ENCODE measurements at regions not wholly inside any gene's neighbourhood (a gene's known extent, or its start where the extent isn't known, plus 50 kb on each side); places are given as distances from the start of the nearest gene placed in this dataset.

DNA sequence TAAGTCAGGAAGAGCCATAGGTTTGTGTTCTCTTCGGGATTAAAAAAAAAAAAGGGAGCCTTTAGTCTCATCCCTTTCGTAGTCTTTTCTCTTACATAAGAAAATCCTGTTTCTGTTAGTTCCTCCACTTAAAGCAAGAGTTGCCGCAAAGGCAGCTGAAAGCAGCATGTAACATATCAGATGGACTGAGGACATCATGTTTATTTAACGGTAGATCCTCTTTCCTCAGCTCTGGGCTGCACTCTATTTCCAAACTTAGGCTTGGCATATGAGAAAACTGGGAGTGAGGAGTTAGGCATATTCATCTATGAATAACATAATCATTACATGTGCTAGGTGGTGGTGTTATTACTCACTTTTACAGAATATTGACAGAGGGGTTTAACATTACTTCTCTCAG lies 391.2 kb downstream of the KLF12 start:
- no peak for FAIRE-seq
- Histone ChIP-seq H3K4me3 (ENCODE audit: low read depth in 1 of 3, low read length in 3 of 3) (no peak overlapping the region), H3K27ac (ENCODE audit: low read depth in 1 of 3, low read length in 2 of 3) (no peak overlapping the region), H3K9me3 (ENCODE audit: control insufficient read depth in 2 of 2, insufficient read depth in 1 of 2, low read depth in 1 of 2, low read length in 1 of 2) (no peaks in the 10 kb centered on the region), H3K27me3 (ENCODE audit: control insufficient read depth in 3 of 3, insufficient read depth in 3 of 3, low read length in 3 of 3) (no peaks in the 10 kb centered on the region), H3K4me1 (ENCODE audit: control insufficient read depth in 3 of 3, insufficient read depth in 2 of 3, low read depth in 1 of 3, low read length in 2 of 3) (no peaks in the 10 kb centered on the region), H3K36me3 (ENCODE audit: control insufficient read depth in 3 of 3, insufficient read depth in 2 of 3, low read depth in 1 of 3, low read length in 3 of 3) (no peaks in the 10 kb centered on the region)
- WGBS, 3 donors: 77 to 88% (median 83%) methylated on average over 4 of the region's 4 CpGs
- DNase-seq: no peak

DNA sequence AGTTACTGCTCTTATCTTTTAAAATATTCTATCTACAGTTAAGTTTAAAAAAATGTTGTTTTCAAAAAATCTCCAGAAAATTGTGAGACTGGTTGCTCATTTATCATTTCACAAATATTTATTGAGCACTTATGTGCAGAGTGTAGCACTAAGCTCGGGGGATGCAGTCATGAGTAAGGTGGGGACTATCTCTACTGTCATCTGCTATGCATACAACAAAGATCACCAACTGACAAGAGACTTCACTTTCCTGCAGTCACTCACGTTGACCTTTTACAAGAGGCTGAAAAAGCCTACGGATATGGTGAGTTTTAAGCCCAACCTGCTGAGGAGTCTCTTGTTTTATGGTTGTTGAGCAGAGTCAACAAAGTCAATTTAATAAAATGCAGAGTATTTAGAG lies 392.5 kb downstream of the KLF12 start:
- Histone ChIP-seq H3K9me3 (ENCODE audit: control insufficient read depth in 2 of 2, insufficient read depth in 1 of 2, low read depth in 1 of 2, low read length in 1 of 2) (no peaks in the 10 kb centered on the region), H3K4me1 (ENCODE audit: control insufficient read depth in 3 of 3, insufficient read depth in 2 of 3, low read depth in 1 of 3, low read length in 2 of 3) (no peaks in the 10 kb centered on the region), H3K36me3 (ENCODE audit: control insufficient read depth in 3 of 3, insufficient read depth in 2 of 3, low read depth in 1 of 3, low read length in 3 of 3) (no peaks in the 10 kb centered on the region), H3K4me3 (ENCODE audit: low read depth in 1 of 3, low read length in 3 of 3) (no peak overlapping the region), H3K27ac (ENCODE audit: low read depth in 1 of 3, low read length in 2 of 3) (no peak overlapping the region), H3K27me3 (ENCODE audit: control insufficient read depth in 3 of 3, insufficient read depth in 3 of 3, low read length in 3 of 3) (no peaks in the 10 kb centered on the region)
- no peak for FAIRE-seq
- no peak for DNase-seq
- WGBS, 3 donors: 52 to 80% (median 68%) methylated on average over 3 of the region's 3 CpGs

DNA sequence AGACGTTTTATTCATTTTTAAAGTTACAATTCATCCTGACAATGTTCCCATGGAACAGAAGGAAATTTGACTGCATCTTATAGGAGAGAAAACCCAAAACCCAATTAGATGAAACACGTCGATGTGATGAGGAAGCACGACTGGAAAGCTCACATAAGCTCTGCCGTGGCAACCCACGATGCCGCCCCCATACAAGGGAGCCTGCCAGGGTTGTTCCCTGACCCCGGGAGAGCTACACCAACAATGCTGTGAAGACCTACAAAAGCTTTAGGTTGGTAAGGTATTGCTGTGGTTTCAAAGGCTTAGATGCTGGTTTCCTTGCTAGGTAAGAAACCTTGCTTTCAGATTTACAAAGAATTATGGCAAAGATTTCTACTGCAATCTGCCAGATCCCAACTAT lies 393.1 kb downstream of the KLF12 start:
- FAIRE-seq: no peak
- no peaks in the 10 kb centered on the region for H3K4me1 ChIP-seq (ENCODE audit: control insufficient read depth in 3 of 3, insufficient read depth in 2 of 3, low read depth in 1 of 3, low read length in 2 of 3)
- H3K27me3 ChIP-seq (ENCODE audit: control insufficient read depth in 3 of 3, insufficient read depth in 3 of 3, low read length in 3 of 3): no peaks in the 10 kb centered on the region
- 63 to 83% (median 78%) methylated on average over 8 of the region's 8 CpGs for WGBS, 3 donors
- no peaks in the 10 kb centered on the region for H3K9me3 ChIP-seq (ENCODE audit: control insufficient read depth in 2 of 2, insufficient read depth in 1 of 2, low read depth in 1 of 2, low read length in 1 of 2)
- no peak overlapping the region for H3K27ac ChIP-seq (ENCODE audit: low read depth in 1 of 3, low read length in 2 of 3)
- no peak overlapping the region for H3K4me3 ChIP-seq (ENCODE audit: low read depth in 1 of 3, low read length in 3 of 3)
- no peak for DNase-seq
- no peaks in the 10 kb centered on the region for H3K36me3 ChIP-seq (ENCODE audit: control insufficient read depth in 3 of 3, insufficient read depth in 2 of 3, low read depth in 1 of 3, low read length in 3 of 3)

DNA sequence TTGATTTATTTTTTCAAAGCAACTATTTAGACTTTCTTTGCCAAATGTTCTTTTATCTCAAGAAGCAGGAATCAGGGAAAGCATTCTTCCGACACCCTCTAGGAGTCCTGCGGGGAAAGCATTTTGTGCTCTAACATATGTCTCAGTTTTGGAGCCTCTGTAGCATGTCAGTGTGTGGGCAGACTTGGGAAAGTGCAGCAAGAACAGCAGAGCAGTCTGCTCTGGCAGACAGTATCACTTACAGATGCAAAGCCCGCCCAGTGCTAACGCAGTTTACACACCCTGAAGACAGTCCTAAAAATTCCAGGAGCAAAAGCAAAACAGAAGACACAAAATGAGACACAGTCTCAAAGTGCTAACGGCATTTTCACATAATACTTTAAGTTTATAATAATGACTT lies 393.5 kb downstream of the KLF12 start:
- no peak overlapping the region for H3K27ac ChIP-seq (ENCODE audit: low read depth in 1 of 3, low read length in 2 of 3)
- no peak overlapping the region for H3K4me3 ChIP-seq (ENCODE audit: low read depth in 1 of 3, low read length in 3 of 3)
- WGBS, 3 donors: 74 to 92% (median 84%) methylated on average over 5 of the region's 5 CpGs
- FAIRE-seq (no peak), DNase-seq (no peak)
- no peaks in the 10 kb centered on the region for H3K4me1 ChIP-seq (ENCODE audit: control insufficient read depth in 3 of 3, insufficient read depth in 2 of 3, low read depth in 1 of 3, low read length in 2 of 3)
- no peaks in the 10 kb centered on the region for H3K27me3 ChIP-seq (ENCODE audit: control insufficient read depth in 3 of 3, insufficient read depth in 3 of 3, low read length in 3 of 3)
- no peaks in the 10 kb centered on the region for H3K36me3 ChIP-seq (ENCODE audit: control insufficient read depth in 3 of 3, insufficient read depth in 2 of 3, low read depth in 1 of 3, low read length in 3 of 3)
- H3K9me3 ChIP-seq (ENCODE audit: control insufficient read depth in 2 of 2, insufficient read depth in 1 of 2, low read depth in 1 of 2, low read length in 1 of 2): no peaks in the 10 kb centered on the region

DNA sequence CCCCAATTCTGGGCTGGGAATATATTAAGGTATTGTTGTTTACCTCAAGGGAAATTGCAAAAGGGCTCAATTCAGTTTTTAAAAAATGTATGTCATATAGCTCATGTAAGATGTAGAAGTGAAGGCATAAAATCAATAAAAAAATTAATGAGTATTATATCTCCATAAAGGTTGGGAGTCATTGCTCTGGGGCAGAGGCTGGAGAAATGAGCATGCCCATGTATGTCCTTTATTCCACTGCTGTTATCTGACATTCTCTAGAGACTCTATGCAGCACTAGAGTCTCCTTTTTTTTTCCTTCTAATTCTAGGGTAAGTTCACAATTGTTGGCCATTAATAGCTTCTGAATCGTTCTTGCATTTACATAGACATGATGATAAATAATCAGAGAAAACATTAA lies 394.8 kb downstream of the KLF12 start:
- Histone ChIP-seq H3K27me3 (ENCODE audit: control insufficient read depth in 3 of 3, insufficient read depth in 3 of 3, low read length in 3 of 3) (no peaks in the 10 kb centered on the region), H3K4me3 (ENCODE audit: low read depth in 1 of 3, low read length in 3 of 3) (no peak overlapping the region), H3K4me1 (ENCODE audit: control insufficient read depth in 3 of 3, insufficient read depth in 2 of 3, low read depth in 1 of 3, low read length in 2 of 3) (no peaks in the 10 kb centered on the region), H3K36me3 (ENCODE audit: control insufficient read depth in 3 of 3, insufficient read depth in 2 of 3, low read depth in 1 of 3, low read length in 3 of 3) (no peaks in the 10 kb centered on the region), H3K9me3 (ENCODE audit: control insufficient read depth in 2 of 2, insufficient read depth in 1 of 2, low read depth in 1 of 2, low read length in 1 of 2) (no peaks in the 10 kb centered on the region), H3K27ac (ENCODE audit: low read depth in 1 of 3, low read length in 2 of 3) (no peak overlapping the region)
- DNase-seq (no peak), FAIRE-seq (no peak)
- WGBS, 3 donors: 66 to 89% (median 82%) methylated on average over 1 of the region's 1 CpG

DNA sequence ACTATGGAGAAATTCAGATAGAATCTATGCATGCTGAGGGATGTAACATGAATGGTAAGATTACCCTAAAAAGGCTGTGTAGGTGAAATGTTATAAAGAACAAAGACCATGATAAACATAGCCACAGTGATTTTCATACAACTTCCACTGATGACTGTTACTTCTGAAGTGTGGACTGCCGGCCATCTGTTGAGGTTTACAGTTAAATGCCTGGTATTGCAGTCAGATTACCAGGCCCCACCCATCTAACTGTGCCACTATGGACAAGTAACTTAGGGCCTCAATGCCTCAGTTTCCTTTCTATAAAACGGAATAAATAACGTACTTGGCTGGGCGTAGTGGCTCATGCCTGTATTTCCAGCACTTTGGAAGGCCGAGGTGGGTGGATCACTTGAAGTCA lies 395.6 kb downstream of the KLF12 start:
- H3K4me3 ChIP-seq (ENCODE audit: low read depth in 1 of 3, low read length in 3 of 3): no peak overlapping the region
- no peaks in the 10 kb centered on the region for H3K27me3 ChIP-seq (ENCODE audit: control insufficient read depth in 3 of 3, insufficient read depth in 3 of 3, low read length in 3 of 3)
- H3K4me1 ChIP-seq (ENCODE audit: control insufficient read depth in 3 of 3, insufficient read depth in 2 of 3, low read depth in 1 of 3, low read length in 2 of 3): no peaks in the 10 kb centered on the region
- no peak overlapping the region for H3K27ac ChIP-seq (ENCODE audit: low read depth in 1 of 3, low read length in 2 of 3)
- H3K36me3 ChIP-seq (ENCODE audit: control insufficient read depth in 3 of 3, insufficient read depth in 2 of 3, low read depth in 1 of 3, low read length in 3 of 3): no peaks in the 10 kb centered on the region
- DNase-seq (no peak), FAIRE-seq (no peak)
- H3K9me3 ChIP-seq (ENCODE audit: control insufficient read depth in 2 of 2, insufficient read depth in 1 of 2, low read depth in 1 of 2, low read length in 1 of 2): no peaks in the 10 kb centered on the region
- WGBS, 3 donors: 93 to 95% (median 93%) methylated on average over 5 of the region's 5 CpGs

DNA sequence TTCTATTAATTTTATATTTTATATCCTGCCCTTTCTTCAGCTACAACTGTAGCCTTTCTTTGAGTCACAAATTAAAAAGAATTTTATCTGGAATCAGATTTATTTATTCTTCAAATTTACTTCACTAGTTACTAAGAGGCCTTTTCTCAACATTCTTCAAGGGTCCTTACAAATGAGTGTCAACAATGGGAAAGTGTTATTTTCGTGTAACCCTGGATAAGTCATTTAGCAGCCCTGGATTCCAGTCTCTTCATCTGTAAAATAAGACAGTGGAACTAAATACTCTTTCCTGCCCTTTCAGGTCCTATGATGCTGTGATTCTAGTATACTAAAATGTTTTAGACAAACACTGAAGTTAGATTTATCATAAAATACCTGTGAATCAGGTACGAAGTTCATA lies 397.0 kb downstream of the KLF12 start:
- Histone ChIP-seq H3K27me3 (ENCODE audit: control insufficient read depth in 3 of 3, insufficient read depth in 3 of 3, low read length in 3 of 3) (no peaks in the 10 kb centered on the region), H3K4me1 (ENCODE audit: control insufficient read depth in 3 of 3, insufficient read depth in 2 of 3, low read depth in 1 of 3, low read length in 2 of 3) (no peaks in the 10 kb centered on the region), H3K4me3 (ENCODE audit: low read depth in 1 of 3, low read length in 3 of 3) (no peak overlapping the region), H3K9me3 (ENCODE audit: control insufficient read depth in 2 of 2, insufficient read depth in 1 of 2, low read depth in 1 of 2, low read length in 1 of 2) (no peaks in the 10 kb centered on the region), H3K36me3 (ENCODE audit: control insufficient read depth in 3 of 3, insufficient read depth in 2 of 3, low read depth in 1 of 3, low read length in 3 of 3) (no peaks in the 10 kb centered on the region), H3K27ac (ENCODE audit: low read depth in 1 of 3, low read length in 2 of 3) (no peak overlapping the region)
- DNase-seq: no peak
- 54 to 76% (median 62%) methylated on average over 2 of the region's 2 CpGs for WGBS, 3 donors
- no peak for FAIRE-seq

DNA sequence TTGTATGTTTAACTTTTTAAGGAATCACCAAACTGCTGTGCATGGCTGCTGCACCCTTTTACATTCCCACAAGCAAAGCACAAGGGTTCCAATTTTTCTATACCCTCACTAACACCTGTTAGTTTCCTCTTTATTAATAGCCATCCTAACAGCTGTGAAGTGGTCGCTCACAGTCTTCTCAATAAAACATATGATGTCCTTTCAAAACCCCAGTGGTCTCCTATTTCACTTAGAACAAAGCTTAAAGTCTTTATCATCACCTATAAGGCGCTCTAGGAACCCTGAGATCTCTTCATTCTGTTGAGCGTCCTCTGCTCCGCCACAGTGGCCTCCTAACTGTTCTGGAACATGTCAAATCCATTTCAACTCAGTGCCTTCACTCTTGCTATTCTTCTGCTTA lies 400.5 kb downstream of the KLF12 start:
- 93 to 98% (median 94%) methylated on average over 4 of the region's 4 CpGs for whole genome bisulfite sequencing, 3 donors
- DNase-seq: no peak
- no peak overlapping the region for H3K4me3 ChIP-seq (ENCODE audit: low read depth in 1 of 3, low read length in 3 of 3)
- no peak overlapping the region for H3K27ac ChIP-seq (ENCODE audit: low read depth in 1 of 3, low read length in 2 of 3)
- H3K4me1 ChIP-seq (ENCODE audit: control insufficient read depth in 3 of 3, insufficient read depth in 2 of 3, low read depth in 1 of 3, low read length in 2 of 3): no peaks in the 10 kb centered on the region
- no peaks in the 10 kb centered on the region for H3K27me3 ChIP-seq (ENCODE audit: control insufficient read depth in 3 of 3, insufficient read depth in 3 of 3, low read length in 3 of 3)
- no peaks in the 10 kb centered on the region for H3K9me3 ChIP-seq (ENCODE audit: control insufficient read depth in 2 of 2, insufficient read depth in 1 of 2, low read depth in 1 of 2, low read length in 1 of 2)
- FAIRE-seq: no peak
- no peaks in the 10 kb centered on the region for H3K36me3 ChIP-seq (ENCODE audit: control insufficient read depth in 3 of 3, insufficient read depth in 2 of 3, low read depth in 1 of 3, low read length in 3 of 3)

DNA sequence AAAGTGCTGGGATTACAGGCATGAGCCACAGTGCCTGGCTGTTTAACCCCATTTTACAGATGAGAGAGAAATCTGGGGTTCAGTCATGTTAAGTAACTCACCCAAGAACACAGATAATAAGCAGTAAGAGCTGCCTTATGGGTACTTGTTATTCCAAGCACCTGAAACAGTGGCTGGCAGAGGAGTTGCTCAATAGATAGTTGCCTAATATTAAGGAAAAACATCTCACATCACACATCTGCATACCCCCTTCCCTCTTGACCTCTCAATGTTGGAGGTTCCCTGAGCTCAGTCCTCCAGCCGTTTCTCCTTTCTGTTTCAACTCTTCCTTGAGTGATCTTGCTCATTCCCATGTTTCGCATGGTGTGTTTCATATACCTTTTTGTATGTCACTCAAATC lies 401.9 kb downstream of the KLF12 start:
- 87 to 98% (median 93%) methylated on average over 2 of the region's 2 CpGs for WGBS, 3 donors
- FAIRE-seq: no peak

More for the DNA sequence above, 401.9 kb downstream of the KLF12 start:
- no peak for DNase-seq
- H3K27ac ChIP-seq (ENCODE audit: low read depth in 1 of 3, low read length in 2 of 3): no peak overlapping the region
- no peaks in the 10 kb centered on the region for H3K4me1 ChIP-seq (ENCODE audit: control insufficient read depth in 3 of 3, insufficient read depth in 2 of 3, low read depth in 1 of 3, low read length in 2 of 3)
- no peaks in the 10 kb centered on the region for H3K27me3 ChIP-seq (ENCODE audit: control insufficient read depth in 3 of 3, insufficient read depth in 3 of 3, low read length in 3 of 3)
- no peak overlapping the region for H3K4me3 ChIP-seq (ENCODE audit: low read depth in 1 of 3, low read length in 3 of 3)
- H3K9me3 ChIP-seq (ENCODE audit: control insufficient read depth in 2 of 2, insufficient read depth in 1 of 2, low read depth in 1 of 2, low read length in 1 of 2): no peaks in the 10 kb centered on the region
- no peaks in the 10 kb centered on the region for H3K36me3 ChIP-seq (ENCODE audit: control insufficient read depth in 3 of 3, insufficient read depth in 2 of 3, low read depth in 1 of 3, low read length in 3 of 3)

Measured in small intestine (tissue), 7 donors.